ENCODE measurements at regions not wholly inside any gene's neighbourhood (a gene's known extent, or its start where the extent isn't known, plus 50 kb on each side); places are given as distances from the start of the nearest gene placed in this dataset.

GRCh38 chr4:104732766-104733165 is 238.1 kb upstream of the CXXC4 start:
- BruUV-seq (replicated peaks) = no TSS peak
- peaks cover 26% of the 10 kb centered on the region for H3K4me1 Mint-ChIP-seq (ENCODE audit: insufficient read depth, unreplicated experiment)
- no peaks in the 10 kb centered on the region for H3K9me3 Mint-ChIP-seq (ENCODE audit: unreplicated experiment)
- POLR2A ChIA-PET = no interaction called here
- H3K36me3 Mint-ChIP-seq (ENCODE audit: insufficient read depth, unreplicated experiment) = no peaks in the 10 kb centered on the region
- intact Hi-C loops (cut with micrococcal nuclease) = no loop called here
- CTCF ChIA-PET = no interaction called here
- TF ChIP-seq, protein P1, sequence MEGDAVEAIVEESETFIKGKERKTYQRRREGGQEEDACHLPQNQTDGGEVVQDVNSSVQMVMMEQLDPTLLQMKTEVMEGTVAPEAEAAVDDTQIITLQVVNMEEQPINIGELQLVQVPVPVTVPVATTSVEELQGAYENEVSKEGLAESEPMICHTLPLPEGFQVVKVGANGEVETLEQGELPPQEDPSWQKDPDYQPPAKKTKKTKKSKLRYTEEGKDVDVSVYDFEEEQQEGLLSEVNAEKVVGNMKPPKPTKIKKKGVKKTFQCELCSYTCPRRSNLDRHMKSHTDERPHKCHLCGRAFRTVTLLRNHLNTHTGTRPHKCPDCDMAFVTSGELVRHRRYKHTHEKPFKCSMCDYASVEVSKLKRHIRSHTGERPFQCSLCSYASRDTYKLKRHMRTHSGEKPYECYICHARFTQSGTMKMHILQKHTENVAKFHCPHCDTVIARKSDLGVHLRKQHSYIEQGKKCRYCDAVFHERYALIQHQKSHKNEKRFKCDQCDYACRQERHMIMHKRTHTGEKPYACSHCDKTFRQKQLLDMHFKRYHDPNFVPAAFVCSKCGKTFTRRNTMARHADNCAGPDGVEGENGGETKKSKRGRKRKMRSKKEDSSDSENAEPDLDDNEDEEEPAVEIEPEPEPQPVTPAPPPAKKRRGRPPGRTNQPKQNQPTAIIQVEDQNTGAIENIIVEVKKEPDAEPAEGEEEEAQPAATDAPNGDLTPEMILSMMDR (IDR thresholded peaks at IDR 0.05; ENCODE audit: unreplicated experiment) = no peak
- no peak overlapping the region for H3K27ac Mint-ChIP-seq (ENCODE audit: low read depth, unreplicated experiment)
- no peaks in the 10 kb centered on the region for H3K27me3 Mint-ChIP-seq (ENCODE audit: insufficient read depth, unreplicated experiment)
- no peak for DNase-seq (ENCODE audit: unreplicated experiment)
- H3K4me3 Mint-ChIP-seq (ENCODE audit: unreplicated experiment) = no peak overlapping the region

GRCh38 chr4:104735174-104735573 is 240.5 kb upstream of the CXXC4 start:
- intact Hi-C loops (cut with micrococcal nuclease) = no loop called here
- Mint-ChIP-seq H3K27me3 (ENCODE audit: insufficient read depth, unreplicated experiment) (no peaks in the 10 kb centered on the region), H3K27ac (ENCODE audit: low read depth, unreplicated experiment) (no peak overlapping the region), H3K4me3 (ENCODE audit: unreplicated experiment) (no peak overlapping the region), H3K9me3 (ENCODE audit: unreplicated experiment) (no peaks in the 10 kb centered on the region), H3K36me3 (ENCODE audit: insufficient read depth, unreplicated experiment) (no peaks in the 10 kb centered on the region), H3K4me1 (ENCODE audit: insufficient read depth, unreplicated experiment) (peaks cover 10% of the 10 kb centered on the region)
- no peak for DNase-seq (ENCODE audit: unreplicated experiment)
- POLR2A ChIA-PET = no interaction called here
- CTCF ChIA-PET = no interaction called here
- TF ChIP-seq, protein P1 (IDR thresholded peaks at IDR 0.05; ENCODE audit: unreplicated experiment) = no peak
- BruUV-seq (replicated peaks) = no TSS peak

GRCh38 chr4:104740161-104740560 is 245.5 kb upstream of the CXXC4 start:
- peaks cover 6% of the 10 kb centered on the region for H3K4me1 Mint-ChIP-seq (ENCODE audit: insufficient read depth, unreplicated experiment)
- ChIA-PET CTCF (interaction anchor here (0.6 kb wide), 1 partner anchor 188 kb away, joined by 3 read pairs; no protein-coding TSS in a partner anchor), POLR2A (no interaction called here)
- no peaks in the 10 kb centered on the region for H3K9me3 Mint-ChIP-seq (ENCODE audit: unreplicated experiment)
- BruUV-seq (replicated peaks) = no TSS peak
- no peak overlapping the region for H3K27ac Mint-ChIP-seq (ENCODE audit: low read depth, unreplicated experiment)
- DNase-seq (ENCODE audit: unreplicated experiment) = no peak
- H3K4me3 Mint-ChIP-seq (ENCODE audit: unreplicated experiment) = no peak overlapping the region
- intact Hi-C loops (cut with micrococcal nuclease) = no loop called here
- no peaks in the 10 kb centered on the region for H3K36me3 Mint-ChIP-seq (ENCODE audit: insufficient read depth, unreplicated experiment)
- H3K27me3 Mint-ChIP-seq (ENCODE audit: insufficient read depth, unreplicated experiment) = no peaks in the 10 kb centered on the region
- TF ChIP-seq, protein P1 (IDR thresholded peaks at IDR 0.05; ENCODE audit: unreplicated experiment) = no peak

- Mint-ChIP-seq H3K4me3 (ENCODE audit: unreplicated experiment) (no peak overlapping the region), H3K4me1 (ENCODE audit: insufficient read depth, unreplicated experiment) (no peaks in the 10 kb centered on the region), H3K27me3 (ENCODE audit: insufficient read depth, unreplicated experiment) (no peaks in the 10 kb centered on the region), H3K27ac (ENCODE audit: low read depth, unreplicated experiment) (no peak overlapping the region), H3K36me3 (ENCODE audit: insufficient read depth, unreplicated experiment) (no peaks in the 10 kb centered on the region), H3K9me3 (ENCODE audit: unreplicated experiment) (no peaks in the 10 kb centered on the region)
- TF ChIP-seq, protein P1 (IDR thresholded peaks at IDR 0.05; ENCODE audit: unreplicated experiment) = no peak
- DNase-seq (ENCODE audit: unreplicated experiment) = no peak
- CTCF ChIA-PET = interaction anchor here (0.7 kb wide), 1 partner anchor 1226 kb away, joined by 3 read pairs; no protein-coding TSS in a partner anchor
- intact Hi-C loops (cut with micrococcal nuclease) = no loop called here
- POLR2A ChIA-PET = interaction anchor here (1.0 kb wide), 1 partner anchor 9 kb away, joined by 4 read pairs; no protein-coding TSS in a partner anchor
- no TSS peak for BruUV-seq (replicated peaks)
Measured at GRCh38 chr4:104743215-104743653, 248.5 kb upstream of the CXXC4 start.

All from MCF 10A (cell line).